ENCODE measurements at regions not wholly inside any gene's neighbourhood (a gene's known extent, or its start where the extent isn't known, plus 50 kb on each side); places are given as distances from the start of the nearest gene placed in this dataset.

DNA sequence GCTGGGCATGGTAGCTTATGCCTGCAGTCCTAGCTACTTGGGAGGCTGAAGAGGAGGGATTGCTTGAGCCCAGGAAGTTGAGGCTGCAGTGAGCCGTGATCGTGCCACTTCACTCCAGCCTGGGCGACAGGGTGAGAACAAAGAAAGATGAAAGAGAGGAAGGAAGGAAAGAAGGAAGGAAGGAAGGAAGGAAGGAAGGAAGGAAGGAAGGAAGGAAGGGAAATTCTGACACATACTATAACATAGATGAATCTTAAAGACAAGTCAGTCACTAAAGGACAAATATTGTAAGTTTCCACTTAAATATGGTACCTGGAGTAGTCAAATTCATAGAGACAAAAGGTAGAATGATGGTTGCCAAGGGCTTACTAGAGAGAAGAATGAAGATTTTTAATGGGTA lies 108.0 kb upstream of the CACHD1 start:
- no peaks in the 10 kb centered on the region for H3K27me3 ChIP-seq
- no peak for DNase-seq (ENCODE audit: low spot score)
- peaks cover 0 to 6% of the 10 kb centered on the region in 2 donors for H3K4me1 ChIP-seq
- TF ChIP-seq, protein P1, sequence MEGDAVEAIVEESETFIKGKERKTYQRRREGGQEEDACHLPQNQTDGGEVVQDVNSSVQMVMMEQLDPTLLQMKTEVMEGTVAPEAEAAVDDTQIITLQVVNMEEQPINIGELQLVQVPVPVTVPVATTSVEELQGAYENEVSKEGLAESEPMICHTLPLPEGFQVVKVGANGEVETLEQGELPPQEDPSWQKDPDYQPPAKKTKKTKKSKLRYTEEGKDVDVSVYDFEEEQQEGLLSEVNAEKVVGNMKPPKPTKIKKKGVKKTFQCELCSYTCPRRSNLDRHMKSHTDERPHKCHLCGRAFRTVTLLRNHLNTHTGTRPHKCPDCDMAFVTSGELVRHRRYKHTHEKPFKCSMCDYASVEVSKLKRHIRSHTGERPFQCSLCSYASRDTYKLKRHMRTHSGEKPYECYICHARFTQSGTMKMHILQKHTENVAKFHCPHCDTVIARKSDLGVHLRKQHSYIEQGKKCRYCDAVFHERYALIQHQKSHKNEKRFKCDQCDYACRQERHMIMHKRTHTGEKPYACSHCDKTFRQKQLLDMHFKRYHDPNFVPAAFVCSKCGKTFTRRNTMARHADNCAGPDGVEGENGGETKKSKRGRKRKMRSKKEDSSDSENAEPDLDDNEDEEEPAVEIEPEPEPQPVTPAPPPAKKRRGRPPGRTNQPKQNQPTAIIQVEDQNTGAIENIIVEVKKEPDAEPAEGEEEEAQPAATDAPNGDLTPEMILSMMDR (IDR thresholded peaks at IDR 0.05): no peak
- H3K36me3 ChIP-seq: no peaks in the 10 kb centered on the region
- no peak overlapping the region for H3K4me3 ChIP-seq
- no peaks in the 10 kb centered on the region for H3K9me3 ChIP-seq
- H3K27ac ChIP-seq: no peak overlapping the region

DNA sequence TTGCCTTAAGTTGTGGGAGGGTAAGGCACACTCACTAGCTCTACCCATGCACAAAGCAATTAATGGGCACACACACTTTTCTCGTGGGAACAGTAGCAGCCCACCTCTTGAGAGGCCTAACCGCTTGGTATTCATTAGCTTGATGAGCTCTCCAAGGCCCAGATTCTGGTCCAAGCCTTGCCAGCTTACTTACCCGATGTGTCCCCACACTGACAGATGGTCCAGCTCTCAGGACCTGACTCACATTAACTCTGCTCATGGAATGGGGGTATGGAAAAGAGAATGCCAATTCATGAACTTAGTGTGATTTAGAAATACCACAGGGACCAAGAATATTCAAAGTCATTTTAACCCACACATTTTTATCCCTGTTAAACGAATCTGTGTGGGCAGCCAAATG lies 106.8 kb upstream of the CACHD1 start:
- DNase-seq (ENCODE audit: low spot score): no peak

DNA sequence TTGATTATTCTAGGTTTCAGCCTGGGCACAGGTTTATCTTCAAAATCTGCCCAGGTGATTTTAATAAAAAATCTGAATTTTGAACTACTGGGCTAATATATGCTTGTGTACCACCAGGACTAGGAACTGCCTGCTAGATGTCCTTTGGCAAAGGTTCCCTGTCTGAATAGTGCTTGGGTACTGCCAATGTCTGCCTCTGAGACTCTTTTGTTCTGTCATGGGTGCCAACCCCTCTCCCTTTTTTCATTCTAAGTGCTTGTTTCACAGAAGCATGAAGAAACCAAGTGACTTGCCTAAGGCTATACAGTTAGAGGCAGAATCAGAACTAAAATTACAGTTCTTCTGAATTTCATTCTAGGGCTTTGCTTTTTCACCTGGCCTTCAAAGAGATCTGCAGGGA lies 106.3 kb upstream of the CACHD1 start:
- Histone ChIP-seq H3K27me3 (no peaks in the 10 kb centered on the region), H3K4me3 (no peak overlapping the region), H3K27ac (no peak overlapping the region), H3K36me3 (no peaks in the 10 kb centered on the region), H3K9me3 (no peaks in the 10 kb centered on the region), H3K4me1 (no peaks in the 10 kb centered on the region)
- DNase-seq (ENCODE audit: low spot score): no peak
- TF ChIP-seq, protein P1 (IDR thresholded peaks at IDR 0.05): no peak

More for the DNA sequence above, 106.8 kb upstream of the CACHD1 start:
- H3K36me3 ChIP-seq: no peaks in the 10 kb centered on the region
- TF ChIP-seq, protein P1 (IDR thresholded peaks at IDR 0.05): no peak
- no peaks in the 10 kb centered on the region for H3K9me3 ChIP-seq
- no peak overlapping the region for H3K27ac ChIP-seq
- H3K27me3 ChIP-seq: no peaks in the 10 kb centered on the region
- no peak overlapping the region for H3K4me3 ChIP-seq
- no peaks in the 10 kb centered on the region for H3K4me1 ChIP-seq

DNA sequence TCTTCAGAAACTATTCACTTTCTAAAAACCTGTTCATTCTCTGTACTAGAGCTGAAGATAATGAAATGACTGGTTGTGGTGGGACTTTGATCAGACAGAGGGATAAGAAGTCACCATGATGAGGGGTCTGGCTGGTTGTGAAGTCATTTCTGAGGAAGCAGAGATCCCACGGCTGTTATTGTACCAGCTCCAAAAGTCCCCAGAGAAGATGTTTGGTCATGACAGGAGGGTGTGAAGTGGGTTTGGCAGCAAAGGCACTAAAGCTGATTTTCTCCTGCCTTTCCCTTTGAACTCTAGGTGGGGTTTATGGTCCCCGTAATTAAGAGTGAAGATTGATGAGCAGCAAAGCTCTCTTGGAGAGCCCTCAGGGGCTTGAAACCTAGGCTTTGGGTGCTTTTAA lies 103.1 kb upstream of the CACHD1 start:
- H3K4me3 ChIP-seq: no peak overlapping the region
- TF ChIP-seq, protein P1 (IDR thresholded peaks at IDR 0.05): no peak
- H3K4me1 ChIP-seq: no peaks in the 10 kb centered on the region

DNA sequence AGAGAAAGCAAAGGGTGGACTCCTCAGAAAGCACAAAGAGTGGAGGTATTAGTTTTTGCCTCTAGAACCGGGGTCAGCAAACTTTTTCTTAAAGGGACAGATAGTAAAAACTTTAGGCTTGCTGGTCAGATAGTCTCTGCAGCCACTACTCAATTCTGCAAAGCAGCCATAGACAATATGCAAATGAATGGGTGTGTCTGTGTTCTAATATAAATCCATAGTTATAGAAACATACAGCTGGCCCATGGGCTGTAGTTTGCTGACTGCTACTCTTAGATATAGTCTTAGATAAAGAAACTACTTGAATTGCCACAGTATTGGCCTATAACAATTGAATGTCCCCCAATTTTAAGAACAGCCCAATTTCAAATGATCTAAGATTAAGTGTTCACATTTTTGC lies 101.6 kb upstream of the CACHD1 start:
- TF ChIP-seq, protein P1 (IDR thresholded peaks at IDR 0.05): no peak
- no peak for DNase-seq (ENCODE audit: low spot score)
- Histone ChIP-seq H3K4me3 (no peak overlapping the region), H3K9me3 (no peaks in the 10 kb centered on the region), H3K36me3 (no peaks in the 10 kb centered on the region), H3K4me1 (no peaks in the 10 kb centered on the region), H3K27me3 (no peaks in the 10 kb centered on the region), H3K27ac (no peak overlapping the region)

More for the DNA sequence above, 103.1 kb upstream of the CACHD1 start:
- no peak overlapping the region for H3K27ac ChIP-seq
- H3K27me3 ChIP-seq: no peaks in the 10 kb centered on the region
- no peaks in the 10 kb centered on the region for H3K9me3 ChIP-seq
- H3K36me3 ChIP-seq: no peaks in the 10 kb centered on the region
- no peak for DNase-seq (ENCODE audit: low spot score)

DNA sequence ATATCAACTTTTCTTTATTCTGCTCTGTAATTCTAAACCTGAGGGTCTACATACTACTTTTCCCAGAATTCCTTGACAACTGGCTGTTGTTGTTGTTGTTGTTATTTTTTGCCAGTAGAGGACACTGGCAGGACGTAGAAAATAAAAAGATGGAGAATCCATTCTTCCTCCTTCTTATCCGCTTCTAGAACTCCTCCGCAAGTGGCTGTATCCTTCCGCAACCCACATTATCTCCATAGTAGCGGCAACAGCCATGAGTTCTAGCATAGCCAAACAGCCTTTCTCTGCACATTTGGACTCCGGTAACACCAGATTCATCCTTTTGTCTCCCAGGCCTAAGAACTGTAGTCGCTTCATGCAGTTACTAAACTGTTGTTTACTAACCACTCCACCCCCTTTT lies 91.1 kb upstream of the CACHD1 start:
- Histone ChIP-seq H3K27ac (no peak overlapping the region), H3K27me3 (no peaks in the 10 kb centered on the region), H3K9me3 (peaks cover 0 to 6% of the 10 kb centered on the region in 2 donors), H3K36me3 (no peaks in the 10 kb centered on the region), H3K4me1 (no peaks in the 10 kb centered on the region), H3K4me3 (no peak overlapping the region)
- DNase-seq (ENCODE audit: low spot score): no peak
- TF ChIP-seq, protein P1 (IDR thresholded peaks at IDR 0.05): peak in 1 of 2 donors; percentile 38

Measured in right atrium auricular region (tissue), 2 donors.